GM19397 (cell line): ENCODE measurements at regions not wholly inside any gene's neighbourhood (a gene's known extent, or its start where the extent isn't known, plus 50 kb on each side); places are given as distances from the start of the nearest gene placed in this dataset.
"Not testable (repeated sequence)": the region's sequence is repeated elsewhere in the genome, so short reads cannot be mapped to it uniquely, and the experiment has no call there.

Experiments
- ATAC-seq: cut with Tn5 transposase; IDR thresholded peaks from one replicate; pipeline ENCODE4 v1.9.1; 2021; ENCODE audit warnings: mild to moderate bottlenecking, moderate library complexity; ENCODE audit not compliant: unreplicated experiment

DNA sequence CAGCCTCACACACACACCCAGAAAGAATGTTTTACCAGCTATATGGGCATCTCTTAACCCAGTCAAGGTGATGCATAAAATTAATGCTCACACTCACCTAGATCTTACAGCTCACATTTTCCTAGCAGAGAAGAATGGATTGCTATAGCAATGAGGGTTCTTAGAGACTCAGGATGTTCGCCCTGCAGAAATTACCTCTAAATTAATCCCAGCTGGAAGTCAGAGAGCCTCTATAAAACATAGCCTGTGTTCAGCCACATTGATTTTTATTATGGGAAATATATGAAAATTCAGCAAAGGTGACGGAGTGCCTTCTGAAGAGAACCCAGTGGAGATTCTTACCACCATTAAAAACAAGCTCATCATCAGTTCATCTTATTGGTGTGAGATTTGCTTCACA, 528.3 kb upstream of the ZFP42 start:
- no peak for ATAC-seq

DNA sequence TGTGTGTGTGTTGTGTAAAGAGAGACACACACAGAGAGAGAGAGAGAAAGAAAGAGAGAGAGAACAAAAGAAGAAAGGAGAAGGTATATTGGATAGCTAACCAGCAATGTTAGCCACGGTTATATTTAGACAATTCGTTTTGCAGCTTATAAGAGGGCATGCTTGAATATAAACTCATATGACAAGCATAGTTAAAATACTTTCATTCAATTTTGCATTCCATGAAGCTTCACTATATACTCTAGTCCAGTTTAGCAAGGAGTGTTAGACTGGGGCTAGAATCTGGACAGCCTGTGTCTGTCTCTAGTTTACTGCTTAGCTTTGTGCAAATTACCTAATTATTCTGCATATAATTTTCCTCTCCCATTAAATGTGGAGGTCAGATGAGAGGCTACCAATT, 525.9 kb upstream of the ZFP42 start:
- no peak for ATAC-seq

DNA sequence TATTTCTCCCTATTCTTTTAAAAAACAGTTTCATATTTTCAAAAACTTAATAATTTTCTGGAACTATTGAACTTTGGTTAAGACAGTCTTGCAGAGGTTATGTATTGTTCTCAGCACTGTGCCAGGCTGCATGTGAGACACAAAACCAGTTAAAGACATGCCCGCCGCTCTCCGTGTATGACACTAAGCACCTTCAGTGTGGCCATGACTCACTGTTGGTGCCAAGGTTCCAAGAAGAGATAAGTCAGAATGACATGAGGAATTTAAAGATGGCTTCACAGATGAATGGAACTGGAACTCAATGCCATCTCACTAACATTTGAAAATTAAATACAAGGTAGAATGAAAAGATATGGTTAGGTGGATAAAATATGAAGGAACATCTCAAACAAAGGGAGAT, 525.5 kb upstream of the ZFP42 start:
- no peak for ATAC-seq

DNA sequence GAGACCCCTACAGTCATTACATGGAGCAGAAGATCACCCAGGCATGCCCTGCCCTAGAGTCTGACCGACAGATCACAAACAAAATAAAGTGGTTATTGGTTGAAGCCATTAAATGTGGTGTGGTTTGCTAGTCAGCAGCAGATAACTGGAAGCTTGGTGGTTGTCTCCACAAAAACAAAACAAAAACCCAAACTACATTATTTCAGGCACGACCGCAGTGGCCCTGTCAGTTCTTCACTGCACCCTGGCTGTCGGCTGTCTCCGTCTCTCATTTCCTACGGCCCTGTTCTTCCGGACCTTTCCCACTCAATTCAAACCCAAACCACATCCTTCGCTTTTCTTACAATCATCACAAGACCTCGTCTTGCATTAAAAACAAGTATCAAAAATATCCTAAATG, 521.3 kb upstream of the ZFP42 start:
- no peak for ATAC-seq

DNA sequence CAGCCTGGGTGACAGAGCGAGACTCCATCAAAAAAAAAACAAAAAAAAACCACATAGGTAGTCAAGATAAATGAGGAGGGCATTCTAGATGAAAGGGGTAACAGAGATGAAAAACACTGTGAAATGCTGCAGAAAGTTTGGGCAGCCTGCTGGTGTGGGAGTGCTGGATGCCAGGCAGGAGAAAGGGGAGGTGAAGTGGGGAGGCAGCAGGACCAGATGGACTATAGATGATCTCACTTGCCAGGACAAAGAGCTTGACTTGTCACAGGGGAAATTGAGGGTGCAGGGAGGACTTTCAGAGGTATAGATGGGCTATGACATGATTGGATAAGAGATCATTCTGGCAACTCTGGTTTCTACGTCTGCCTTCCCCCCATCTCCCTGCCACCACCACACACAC, 519.7 kb upstream of the ZFP42 start:
- ATAC-seq = no peak

DNA sequence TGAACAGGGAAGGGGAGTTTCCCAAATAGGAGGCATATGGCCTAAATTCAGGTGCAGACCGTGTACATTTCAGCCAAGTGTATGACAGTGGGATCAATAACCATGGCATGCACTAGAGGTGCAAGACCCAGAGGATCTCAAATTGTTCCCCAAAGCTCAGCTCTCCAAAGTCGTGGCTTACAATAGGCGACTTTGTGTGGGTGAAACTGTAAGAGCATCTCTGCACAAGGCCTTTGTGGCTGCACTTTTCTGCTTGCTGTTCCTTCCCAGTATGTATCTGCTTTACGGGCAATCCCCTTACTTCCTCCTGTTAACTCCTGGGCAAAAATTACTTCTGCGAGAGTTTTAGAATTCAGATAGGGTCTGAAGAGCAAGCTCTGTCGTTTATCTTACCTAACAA, 518.3 kb upstream of the ZFP42 start:
- no peak for ATAC-seq

DNA sequence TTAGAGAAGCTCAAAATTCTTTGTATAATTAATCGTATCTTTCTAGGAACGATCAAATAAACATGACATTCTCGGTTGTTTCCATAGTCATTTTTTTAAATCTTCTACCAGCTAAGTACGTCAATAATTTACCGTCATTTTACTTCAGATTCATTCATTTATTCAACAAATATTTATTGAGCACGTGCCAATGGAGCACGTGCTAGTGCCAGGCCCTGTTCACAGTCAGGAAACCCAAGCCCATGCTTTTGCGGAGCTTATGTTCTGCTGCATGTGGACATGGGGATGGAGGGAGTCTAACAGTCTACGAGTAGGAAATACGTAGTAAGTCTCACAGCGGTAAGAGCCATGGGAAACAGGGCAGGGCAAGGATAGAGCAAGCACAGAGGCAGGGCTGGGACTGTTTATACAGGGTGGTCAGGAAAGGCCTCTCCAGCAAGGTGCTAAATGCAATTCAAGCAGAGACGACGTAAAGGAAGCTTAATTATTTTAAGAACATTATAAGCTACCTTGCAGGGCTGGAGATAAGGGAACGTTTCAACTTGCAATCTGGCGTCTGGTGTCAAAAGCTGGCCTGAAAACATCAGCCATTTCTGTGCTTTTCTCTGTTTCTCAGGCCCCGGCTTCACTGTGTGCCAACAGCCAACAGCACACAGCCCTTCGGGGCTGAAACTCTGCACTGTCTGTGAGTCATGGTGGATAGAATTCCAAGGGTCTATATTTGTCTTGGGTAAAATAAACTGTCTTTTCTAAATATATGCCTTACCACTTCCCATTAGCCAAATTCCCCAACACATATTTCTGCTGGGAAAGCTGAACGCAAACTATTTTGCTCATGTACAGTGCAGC, 517.1 kb upstream of the ZFP42 start:
- ATAC-seq = no peak

DNA sequence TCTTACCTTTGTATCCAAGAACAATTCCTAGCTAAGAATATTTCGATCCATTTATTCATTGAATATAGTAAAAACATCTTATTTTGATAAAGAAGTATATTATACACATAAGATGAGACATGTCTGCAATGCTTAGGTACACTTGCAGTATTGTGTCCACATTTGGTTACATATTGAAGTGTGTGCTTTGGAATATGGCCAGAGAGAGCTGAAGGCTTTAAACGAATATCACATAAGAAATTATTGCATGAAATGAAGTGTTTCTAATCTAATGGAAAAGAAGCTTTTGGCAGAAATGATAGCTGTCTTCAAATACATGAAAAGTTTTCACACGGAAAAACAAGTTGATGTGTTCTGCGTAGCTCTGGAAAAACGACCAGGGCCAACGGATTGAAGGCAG, 516.1 kb upstream of the ZFP42 start:
- no peak for ATAC-seq

DNA sequence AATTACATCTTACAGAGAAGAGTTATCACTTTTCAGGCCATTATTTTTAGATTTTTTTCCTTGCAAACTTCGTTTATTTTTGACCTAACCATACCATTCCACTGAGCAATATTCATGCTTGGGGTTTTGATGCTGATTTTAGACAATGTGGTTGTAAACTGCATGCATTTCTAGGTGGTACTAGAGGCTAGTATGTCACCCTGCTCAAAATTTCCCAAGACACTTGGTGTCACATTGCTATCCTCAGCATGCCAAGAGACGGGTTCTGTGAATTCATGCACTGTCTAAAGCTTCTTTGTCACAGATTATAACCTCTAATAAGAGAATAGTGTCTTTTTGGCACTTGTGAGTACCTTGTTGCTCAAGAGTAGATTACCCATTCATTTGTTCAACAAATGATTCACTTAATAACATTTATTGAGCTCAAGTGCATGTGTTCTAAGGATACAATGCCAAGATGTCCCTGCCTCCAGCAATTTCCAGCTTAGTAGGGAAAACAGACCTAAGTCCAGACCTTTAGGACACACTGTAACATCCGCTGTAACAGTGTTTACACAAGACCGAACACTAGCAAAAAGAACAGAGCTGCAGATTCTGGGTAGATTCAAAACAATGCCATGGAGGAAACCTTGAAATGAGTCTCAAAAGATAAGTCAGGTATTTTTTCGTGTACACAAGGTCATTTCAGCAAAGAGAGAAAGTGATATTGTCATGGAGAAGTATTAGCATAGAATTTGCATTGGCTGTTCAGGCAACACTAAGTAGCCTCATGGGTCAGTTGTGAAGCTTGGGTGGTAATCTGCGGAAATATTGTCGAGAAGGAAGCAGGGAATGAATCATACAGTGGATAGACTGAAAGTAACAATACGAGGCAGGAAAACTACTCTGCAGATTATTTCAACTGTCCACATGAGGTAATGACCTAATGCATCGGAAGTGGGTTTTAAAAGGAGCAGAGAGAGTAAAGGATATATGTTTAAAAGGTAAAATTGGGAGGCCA, 515.1 kb upstream of the ZFP42 start:
- no peak for ATAC-seq

DNA sequence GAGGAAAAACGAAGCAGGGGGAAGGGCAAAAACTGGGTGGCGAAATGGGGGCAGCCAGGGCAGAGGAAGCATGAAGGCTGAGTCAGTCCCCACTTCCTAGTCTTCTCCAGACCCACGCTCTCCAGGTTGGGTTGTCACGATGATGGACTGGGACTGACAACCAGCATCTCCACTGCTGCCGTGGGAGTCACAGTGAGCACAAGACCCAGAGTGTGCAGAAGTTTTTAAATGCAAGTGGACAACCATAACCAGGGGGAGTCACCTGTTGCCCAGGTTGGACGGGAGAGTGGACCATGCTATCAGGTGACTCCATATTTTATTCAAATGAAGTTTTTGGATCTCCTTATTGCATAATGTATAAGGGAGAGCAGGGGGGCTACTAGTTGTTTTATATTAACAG, 511.4 kb upstream of the ZFP42 start:
- no peak for ATAC-seq

DNA sequence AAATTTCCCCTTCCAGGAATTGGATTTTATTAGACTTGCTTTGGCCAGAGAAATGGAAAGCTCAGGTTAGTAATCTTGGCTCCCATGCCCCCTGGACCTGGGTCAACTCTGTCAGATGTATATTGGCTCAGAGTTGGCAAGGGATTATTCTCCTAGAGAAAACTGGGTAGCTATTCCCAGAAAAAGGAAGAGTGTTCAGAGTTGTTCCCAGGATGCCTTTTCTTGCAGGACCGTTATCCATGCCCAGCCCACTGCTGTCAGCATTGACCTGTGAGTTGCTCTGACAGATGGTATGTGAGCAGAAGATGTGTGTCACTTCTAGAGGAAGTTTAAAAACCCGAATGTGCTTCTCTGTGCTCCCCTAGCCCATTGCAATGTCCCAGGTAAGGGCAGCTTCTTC, 509.9 kb upstream of the ZFP42 start:
- ATAC-seq = no peak

DNA sequence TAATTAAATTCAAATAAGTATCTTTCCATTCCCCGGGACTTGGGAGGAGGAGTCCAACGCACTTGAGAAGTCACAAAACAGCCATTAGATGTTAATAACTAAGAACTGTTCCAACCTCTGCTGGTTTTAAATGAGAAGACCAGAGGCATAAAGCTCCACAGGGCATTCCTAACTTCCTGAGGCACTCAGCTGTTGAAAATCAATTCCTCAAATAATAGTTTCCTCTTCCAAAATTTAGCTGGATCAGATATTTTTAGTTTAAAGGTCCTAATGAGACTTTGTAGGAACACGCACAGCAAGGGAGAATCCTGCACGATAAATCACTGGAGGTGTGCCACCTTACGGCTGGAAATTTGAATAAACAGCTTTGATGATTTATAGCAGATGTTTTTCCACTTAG, 504.3 kb upstream of the ZFP42 start:
- ATAC-seq = no peak

DNA sequence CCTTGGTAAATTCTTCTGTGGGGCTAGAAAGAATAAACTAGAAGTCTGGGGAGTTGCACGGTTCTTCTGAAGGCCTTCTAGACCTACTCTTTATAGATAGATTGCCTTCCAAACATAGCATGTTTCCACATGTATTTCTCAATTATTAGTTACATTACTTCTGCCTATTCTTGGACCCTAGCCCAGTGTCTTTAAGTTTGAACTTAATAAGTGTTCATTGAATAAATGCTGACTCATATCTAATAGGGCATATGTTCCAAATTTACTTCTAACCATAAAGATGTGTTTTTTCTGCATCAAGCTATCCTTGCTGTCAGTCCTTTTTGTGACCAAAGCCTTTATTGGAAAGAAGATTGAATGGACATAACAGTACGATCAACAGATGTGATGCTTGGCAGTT, 503.6 kb upstream of the ZFP42 start:
- no peak for ATAC-seq

DNA sequence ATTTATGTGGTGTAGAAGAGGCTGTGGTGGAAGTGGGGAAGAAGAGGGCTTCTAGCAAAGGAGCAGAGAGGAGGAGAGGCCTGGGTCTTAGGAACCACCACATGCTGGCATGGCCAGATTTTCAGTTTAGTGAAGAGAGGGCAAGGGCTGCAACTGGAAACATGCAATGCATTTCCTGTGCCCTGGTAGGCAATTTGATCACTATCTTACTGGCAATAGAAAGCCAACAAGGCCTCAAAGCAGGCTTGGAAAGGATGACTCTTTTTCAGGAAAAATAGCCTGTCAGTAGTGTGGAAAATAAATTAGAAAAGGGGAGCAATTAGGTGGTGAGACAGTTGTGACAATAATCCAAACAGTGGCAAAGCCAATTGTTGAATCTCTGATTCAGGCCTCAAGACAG, 501.9 kb upstream of the ZFP42 start:
- ATAC-seq = no peak

DNA sequence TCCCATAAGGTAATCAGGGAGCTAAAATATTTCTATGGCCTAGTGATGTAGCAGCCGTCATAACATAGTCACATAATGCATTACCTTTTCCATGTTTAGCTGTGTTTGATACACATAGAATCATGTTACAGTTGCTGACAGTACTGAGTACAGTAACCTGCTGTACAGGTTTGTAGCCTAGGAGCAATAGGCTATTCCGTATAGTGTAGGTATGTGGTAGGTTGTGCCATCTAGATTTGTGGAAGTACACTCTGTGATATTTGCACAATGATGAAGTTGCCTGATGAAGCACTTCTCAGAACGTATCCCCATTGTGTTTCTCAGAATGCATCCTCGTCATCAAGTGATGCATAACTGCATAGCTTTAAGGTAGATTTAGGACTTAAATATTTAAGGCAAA, 495.6 kb upstream of the ZFP42 start:
- no peak for ATAC-seq

DNA sequence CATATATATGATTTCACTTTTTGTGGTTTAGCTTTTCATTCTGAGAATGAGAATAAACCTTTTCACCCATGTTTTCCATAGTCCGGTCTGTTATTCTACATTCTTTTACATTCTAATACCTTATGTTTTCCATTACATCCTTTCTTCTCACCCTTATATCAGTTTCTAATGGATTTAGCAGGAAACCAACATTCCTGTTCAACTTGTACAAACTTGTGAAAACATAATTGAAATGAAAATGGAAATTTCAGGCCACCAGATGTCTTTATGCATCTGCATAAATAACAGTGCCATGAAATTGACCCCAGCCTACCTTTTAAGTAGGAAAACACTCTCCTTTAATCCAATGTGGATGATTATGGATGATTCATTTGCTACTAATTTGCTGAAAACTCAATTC, 494.8 kb upstream of the ZFP42 start:
- ATAC-seq = no peak

DNA sequence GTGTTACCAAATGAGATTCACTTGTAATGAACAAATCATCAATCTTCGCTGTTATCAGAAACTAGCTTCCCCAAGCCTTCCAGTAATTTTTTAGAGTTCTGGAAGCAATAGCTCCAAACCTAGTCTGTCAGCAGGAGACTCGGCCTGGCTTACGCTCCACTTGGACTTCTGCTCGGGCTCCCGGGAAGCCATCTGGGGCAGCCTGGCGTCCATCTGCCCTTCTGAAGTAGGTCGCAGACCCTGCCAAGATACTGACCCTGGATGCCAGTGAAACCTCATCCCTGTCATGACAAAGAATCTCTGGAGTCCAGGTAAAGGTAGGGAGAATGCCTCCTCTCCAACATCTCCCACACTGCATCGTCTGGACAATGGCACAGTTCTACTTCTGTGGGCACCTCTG, 493.8 kb upstream of the ZFP42 start:
- no peak for ATAC-seq

DNA sequence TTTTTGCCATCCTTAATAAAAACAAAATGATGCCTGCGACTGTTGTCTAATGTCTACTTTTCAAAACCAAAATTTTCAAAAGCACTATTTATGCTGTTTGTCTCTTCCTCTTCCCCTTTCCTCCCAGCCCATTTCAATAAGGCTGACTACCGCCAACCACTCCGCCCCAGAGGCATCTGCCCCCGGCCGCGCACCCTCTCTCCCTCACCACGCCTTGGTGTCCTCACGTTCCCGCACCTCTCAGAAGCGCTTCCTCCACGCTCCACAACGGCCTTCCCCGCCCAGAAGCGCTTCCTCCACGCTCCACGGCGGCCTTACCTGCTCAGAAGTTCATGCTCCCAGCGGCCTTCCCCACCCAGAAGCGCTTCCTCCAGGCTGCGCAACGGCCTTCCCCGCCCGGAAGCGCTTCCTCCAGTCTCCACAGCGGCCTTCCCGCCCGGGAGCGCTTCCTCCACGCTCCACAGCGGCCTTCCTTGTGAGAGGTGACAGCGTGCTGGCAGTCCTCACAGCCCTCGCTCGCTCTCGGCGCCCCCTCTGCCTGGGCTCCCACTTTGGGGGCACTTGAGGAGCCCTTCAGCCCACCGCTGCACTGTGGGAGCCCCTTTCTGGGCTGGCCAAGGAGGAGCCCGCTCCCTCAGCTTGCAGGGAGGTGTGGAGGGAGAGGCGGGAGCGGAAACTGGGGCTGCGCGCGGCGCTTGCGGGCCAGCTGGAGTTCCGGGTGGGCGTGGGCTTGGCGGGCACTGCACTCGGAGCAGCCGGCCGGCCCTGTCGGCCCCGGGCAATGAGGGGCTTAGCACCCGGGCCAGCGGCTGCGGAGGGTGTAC, 490.4 kb upstream of the ZFP42 start:
- ATAC-seq = no peak

DNA sequence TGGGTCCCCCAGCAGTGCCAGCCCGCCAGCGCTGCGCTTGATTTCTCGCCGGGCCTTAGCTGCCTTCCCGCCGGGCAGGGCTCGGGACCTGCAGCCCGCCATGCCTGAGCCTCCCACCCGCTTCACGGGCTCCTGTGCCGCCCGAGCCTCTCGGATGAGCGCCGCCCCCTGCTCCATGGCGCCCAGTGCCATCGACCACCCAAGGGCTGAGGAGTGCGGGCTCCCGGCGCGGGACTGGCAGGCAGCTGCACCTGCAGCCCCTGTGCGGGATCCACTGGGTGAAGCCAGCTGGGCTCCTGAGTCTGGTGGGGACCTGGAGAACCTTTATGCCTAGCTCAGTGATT, 489.8 kb upstream of the ZFP42 start:
- not testable (repeated sequence) for ATAC-seq

DNA sequence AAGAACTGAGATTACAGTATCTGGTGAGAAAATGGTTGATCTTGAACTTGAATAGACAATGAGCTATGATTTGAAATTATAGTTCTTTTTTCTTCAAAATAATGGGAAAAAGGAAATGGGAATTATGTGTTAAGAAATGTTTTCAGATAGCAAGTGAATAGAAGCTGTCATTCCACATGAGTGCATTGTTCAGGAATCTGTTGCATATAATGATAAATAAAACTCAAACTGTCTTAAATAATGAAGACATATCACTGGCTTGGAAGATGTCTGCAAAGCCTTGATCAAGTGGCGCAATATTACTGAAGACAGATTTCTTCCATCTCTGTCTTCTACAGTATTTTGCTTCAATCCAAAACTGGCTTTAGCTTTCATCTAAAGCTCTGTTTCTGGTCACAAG, 479.3 kb upstream of the ZFP42 start:
- ATAC-seq = no peak

DNA sequence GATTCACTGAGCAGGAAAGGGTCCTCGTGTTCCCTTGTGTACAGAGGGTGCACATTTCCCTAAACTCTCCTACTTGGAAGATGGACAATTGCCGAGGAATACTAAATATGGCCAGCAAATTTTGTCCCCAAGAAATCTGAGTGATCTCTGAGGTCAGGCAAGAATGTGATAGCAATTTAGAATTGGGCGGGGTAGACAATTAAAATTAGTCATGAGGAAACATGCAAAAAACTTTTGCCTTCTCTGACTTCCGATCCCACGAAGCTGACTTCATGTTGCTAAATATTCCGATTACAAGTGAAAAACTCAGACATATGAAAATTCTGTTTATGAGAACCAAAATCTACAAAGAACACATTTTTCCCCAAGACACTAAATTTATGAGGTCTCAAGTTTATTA, 453.9 kb upstream of the ZFP42 start:
- ATAC-seq = no peak
